ENCODE measurements at regions not wholly inside any gene's neighbourhood (a gene's known extent, or its start where the extent isn't known, plus 50 kb on each side); places are given as distances from the start of the nearest gene placed in this dataset.

DNA sequence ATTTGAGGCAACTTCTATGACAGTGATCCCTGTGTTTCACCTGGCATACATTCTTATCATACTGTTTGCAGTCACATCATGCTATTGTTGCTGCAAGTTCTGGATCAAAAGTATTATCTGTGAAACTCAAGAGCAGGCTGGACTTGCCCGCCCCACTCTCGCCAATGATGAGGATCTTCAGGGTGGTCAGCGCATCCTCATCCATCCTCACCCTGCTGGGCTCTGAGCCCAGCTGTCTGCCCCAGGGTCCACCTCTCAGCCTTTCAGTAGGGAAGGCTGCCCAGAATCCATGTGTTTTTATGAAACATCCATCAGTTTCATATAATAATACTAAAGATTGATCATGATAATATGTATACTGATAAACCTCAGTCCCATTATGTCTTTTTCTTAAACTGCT lies 55.4 kb upstream of the KIF5B start:
- TF ChIP-seq U2AF1 (optimal IDR thresholded peaks at IDR 0.05; ENCODE audit: low read depth, low read length), result no peak
- TF ChIP-seq, protein P1, sequence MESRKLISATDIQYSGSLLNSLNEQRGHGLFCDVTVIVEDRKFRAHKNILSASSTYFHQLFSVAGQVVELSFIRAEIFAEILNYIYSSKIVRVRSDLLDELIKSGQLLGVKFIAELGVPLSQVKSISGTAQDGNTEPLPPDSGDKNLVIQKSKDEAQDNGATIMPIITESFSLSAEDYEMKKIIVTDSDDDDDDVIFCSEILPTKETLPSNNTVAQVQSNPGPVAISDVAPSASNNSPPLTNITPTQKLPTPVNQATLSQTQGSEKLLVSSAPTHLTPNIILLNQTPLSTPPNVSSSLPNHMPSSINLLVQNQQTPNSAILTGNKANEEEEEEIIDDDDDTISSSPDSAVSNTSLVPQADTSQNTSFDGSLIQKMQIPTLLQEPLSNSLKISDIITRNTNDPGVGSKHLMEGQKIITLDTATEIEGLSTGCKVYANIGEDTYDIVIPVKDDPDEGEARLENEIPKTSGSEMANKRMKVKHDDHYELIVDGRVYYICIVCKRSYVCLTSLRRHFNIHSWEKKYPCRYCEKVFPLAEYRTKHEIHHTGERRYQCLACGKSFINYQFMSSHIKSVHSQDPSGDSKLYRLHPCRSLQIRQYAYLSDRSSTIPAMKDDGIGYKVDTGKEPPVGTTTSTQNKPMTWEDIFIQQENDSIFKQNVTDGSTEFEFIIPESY (CRISPR knock-in tag; IDR thresholded peaks at IDR 0.05), result no peak
- TF ChIP-seq KLF13 (tag; IDR thresholded peaks at IDR 0.05; ENCODE audit: borderline replicate concordance, low read depth), result no peak
- TF ChIP-seq HDAC2 (IDR thresholded peaks at IDR 0.05), result no peak
- TF ChIP-seq, protein P2, sequence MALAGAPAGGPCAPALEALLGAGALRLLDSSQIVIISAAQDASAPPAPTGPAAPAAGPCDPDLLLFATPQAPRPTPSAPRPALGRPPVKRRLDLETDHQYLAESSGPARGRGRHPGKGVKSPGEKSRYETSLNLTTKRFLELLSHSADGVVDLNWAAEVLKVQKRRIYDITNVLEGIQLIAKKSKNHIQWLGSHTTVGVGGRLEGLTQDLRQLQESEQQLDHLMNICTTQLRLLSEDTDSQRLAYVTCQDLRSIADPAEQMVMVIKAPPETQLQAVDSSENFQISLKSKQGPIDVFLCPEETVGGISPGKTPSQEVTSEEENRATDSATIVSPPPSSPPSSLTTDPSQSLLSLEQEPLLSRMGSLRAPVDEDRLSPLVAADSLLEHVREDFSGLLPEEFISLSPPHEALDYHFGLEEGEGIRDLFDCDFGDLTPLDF (CRISPR knock-in tag; IDR thresholded peaks at IDR 0.05), result no peak
- TF ChIP-seq, protein P3, sequence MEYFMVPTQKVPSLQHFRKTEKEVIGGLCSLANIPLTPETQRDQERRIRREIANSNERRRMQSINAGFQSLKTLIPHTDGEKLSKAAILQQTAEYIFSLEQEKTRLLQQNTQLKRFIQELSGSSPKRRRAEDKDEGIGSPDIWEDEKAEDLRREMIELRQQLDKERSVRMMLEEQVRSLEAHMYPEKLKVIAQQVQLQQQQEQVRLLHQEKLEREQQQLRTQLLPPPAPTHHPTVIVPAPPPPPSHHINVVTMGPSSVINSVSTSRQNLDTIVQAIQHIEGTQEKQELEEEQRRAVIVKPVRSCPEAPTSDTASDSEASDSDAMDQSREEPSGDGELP (CRISPR knock-in tag; IDR thresholded peaks at IDR 0.05; ENCODE audit: borderline replicate concordance), result no peak

Data from K562 (cell line).